DOHH2 (cell line): ENCODE measurements at regions not wholly inside any gene's neighbourhood (a gene's known extent, or its start where the extent isn't known, plus 50 kb on each side); places are given as distances from the start of the nearest gene placed in this dataset.
A peak's percentile ranks its signal among the peaks of the same experiment; 100 is the strongest.

Source experiments
- H3F3A ChIP-seq: fragments of 200-600 bp; sonication (generic), shearing (Covaris generic); 2 replicates; pipeline ENCODE4 v1.6.0; 2016; ENCODE audit warnings: antibody characterized with exemption, mild to moderate bottlenecking; ENCODE audit not compliant: control insufficient read depth, insufficient read depth
- H3K27ac ChIP-seq: fragments of 200-600 bp; sonication (generic); 2 replicates; pipeline ENCODE4 v1.5.1; 2014; ENCODE audit warnings: low read depth, mild to moderate bottlenecking, low read length, moderate library complexity
- H3K27me3 ChIP-seq: fragments of 200-600 bp; sonication (generic); 2 replicates; pipeline ENCODE4 v1.6.1; 2014; ENCODE audit warnings: mild to moderate bottlenecking, low read length, mixed read lengths; ENCODE audit not compliant: control insufficient read depth
- H3K36me3 ChIP-seq: fragments of 200-600 bp; sonication (generic); 2 replicates; pipeline ENCODE4 v1.6.1; 2014; ENCODE audit warnings: mild to moderate bottlenecking, low read length, moderate library complexity, mixed read lengths; ENCODE audit not compliant: control insufficient read depth
- H3K4me1 ChIP-seq: fragments of 200-600 bp; sonication (generic); 2 replicates; pipeline ENCODE4 v1.6.1; 2014; ENCODE audit warnings: mild to moderate bottlenecking, low read length, mixed read lengths; ENCODE audit not compliant: control insufficient read depth
- H3K4me2 ChIP-seq: fragments of 200-600 bp; sonication (generic); 2 replicates; pipeline ENCODE4 v1.6.0; 2014; ENCODE audit warnings: mild to moderate bottlenecking, low read length, moderate library complexity
- H3K4me3 ChIP-seq: fragments of 200-600 bp; sonication (generic); 2 replicates; pipeline ENCODE4 v1.5.1; 2014; ENCODE audit warnings: mild to moderate bottlenecking, low read length, mixed read lengths
- H3K79me2 ChIP-seq: fragments of 200-600 bp; sonication (generic); 2 replicates; pipeline ENCODE4 v1.6.1; 2014; ENCODE audit warnings: mild to moderate bottlenecking, low read length, mixed read lengths; ENCODE audit not compliant: control insufficient read depth
- H3K9me2 ChIP-seq: fragments of 200-600 bp; sonication (generic); replicated peaks from 2 replicates; pipeline ENCODE4 v1.6.1; 2014; ENCODE audit warnings: mild to moderate bottlenecking, low read length, mixed read lengths; ENCODE audit not compliant: control insufficient read depth
- H3K9me3 ChIP-seq: fragments of 200-600 bp; sonication (generic); 2 replicates; pipeline ENCODE4 v1.6.1; 2014; ENCODE audit warnings: antibody characterized with exemption, low read length, mixed read lengths; ENCODE audit not compliant: control insufficient read depth, insufficient read depth
- H4K20me1 ChIP-seq: fragments of 200-600 bp; sonication (generic); 2 replicates; pipeline ENCODE4 v1.6.0; 2014; ENCODE audit warnings: low read depth, mild to moderate bottlenecking, antibody characterized with exemption, low read length, moderate library complexity; ENCODE audit not compliant: control insufficient read depth, insufficient read depth
- EZH2phosphoT487 ChIP-seq: fragments of 200-600 bp; sonication (generic); IDR thresholded peaks from 2 replicates; pipeline ENCODE4 v1.6.1; 2017; ENCODE audit warnings: borderline replicate concordance, mild to moderate bottlenecking, antibody characterized with exemption, low read length, moderate library complexity, mixed read lengths
- TF ChIP-seq, protein P1 (sequence below): fragments of 200-600 bp; sonication (generic); IDR thresholded peaks from one replicate; pipeline ENCODE4 v1.5.1; 2014; ENCODE audit warnings: antibody characterized with exemption, mild to moderate bottlenecking, low read depth, low read length; ENCODE audit not compliant: poor library complexity, severe bottlenecking

DNA sequence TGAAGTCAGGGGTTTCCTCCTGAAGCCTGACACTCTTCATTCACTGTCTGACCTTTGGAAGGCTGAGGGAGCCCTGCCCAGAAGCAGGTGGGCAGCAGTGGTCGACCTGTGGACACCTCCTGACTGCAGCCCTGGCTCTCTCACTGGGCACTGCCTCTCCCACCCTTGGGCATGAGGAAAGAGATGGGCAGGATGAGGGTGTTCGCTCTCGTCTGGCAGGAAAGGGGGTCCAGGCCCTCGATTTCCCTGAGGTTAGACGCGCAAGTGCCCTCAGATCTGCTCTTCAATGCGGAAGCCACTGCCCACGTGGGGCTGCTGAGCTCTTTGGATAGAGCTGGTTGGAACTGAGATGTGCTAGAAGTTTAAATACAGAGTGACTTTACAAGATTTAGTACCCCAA lies 171.9 kb downstream of the AHSP start:
- Histone ChIP-seq H3K27ac (no peak overlapping the region), H3K9me2 (no peaks in the 10 kb centered on the region), H3K36me3 (peaks cover 23% of the 10 kb centered on the region), H3K4me1 (peaks cover 26% of the 10 kb centered on the region), H3K9me3 (no peaks in the 10 kb centered on the region), H3K79me2 (peaks cover 25% of the 10 kb centered on the region), H4K20me1 (0 out of 2 replicates have a peak, but pooled peaks cover 5% of the 10 kb centered on the region), H3K4me2 (no peak overlapping the region), H3K4me3 (no peak overlapping the region), H3K27me3 (no peaks in the 10 kb centered on the region), H3F3A (no peaks in the 10 kb centered on the region)
- TF ChIP-seq EZH2phosphoT487, result no peak
- TF ChIP-seq, protein P1, sequence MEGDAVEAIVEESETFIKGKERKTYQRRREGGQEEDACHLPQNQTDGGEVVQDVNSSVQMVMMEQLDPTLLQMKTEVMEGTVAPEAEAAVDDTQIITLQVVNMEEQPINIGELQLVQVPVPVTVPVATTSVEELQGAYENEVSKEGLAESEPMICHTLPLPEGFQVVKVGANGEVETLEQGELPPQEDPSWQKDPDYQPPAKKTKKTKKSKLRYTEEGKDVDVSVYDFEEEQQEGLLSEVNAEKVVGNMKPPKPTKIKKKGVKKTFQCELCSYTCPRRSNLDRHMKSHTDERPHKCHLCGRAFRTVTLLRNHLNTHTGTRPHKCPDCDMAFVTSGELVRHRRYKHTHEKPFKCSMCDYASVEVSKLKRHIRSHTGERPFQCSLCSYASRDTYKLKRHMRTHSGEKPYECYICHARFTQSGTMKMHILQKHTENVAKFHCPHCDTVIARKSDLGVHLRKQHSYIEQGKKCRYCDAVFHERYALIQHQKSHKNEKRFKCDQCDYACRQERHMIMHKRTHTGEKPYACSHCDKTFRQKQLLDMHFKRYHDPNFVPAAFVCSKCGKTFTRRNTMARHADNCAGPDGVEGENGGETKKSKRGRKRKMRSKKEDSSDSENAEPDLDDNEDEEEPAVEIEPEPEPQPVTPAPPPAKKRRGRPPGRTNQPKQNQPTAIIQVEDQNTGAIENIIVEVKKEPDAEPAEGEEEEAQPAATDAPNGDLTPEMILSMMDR, result no peak

DNA sequence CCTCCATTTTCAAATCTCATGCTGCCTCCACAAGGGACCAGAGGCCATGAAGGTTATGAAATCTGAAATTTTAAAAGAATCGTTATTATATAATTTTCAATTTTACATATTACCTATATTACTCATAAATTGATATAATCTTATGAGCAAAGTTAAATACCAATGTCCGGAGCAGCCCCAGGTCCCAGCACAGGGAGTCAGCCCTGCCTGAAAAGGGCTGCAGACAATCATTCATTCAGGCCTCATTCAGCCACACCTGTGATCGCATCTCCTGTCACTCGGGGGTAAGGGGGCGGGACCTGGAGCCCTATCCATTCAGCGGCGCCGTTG lies 172.5 kb downstream of the AHSP start:
- Histone ChIP-seq H3K9me2 (no peaks in the 10 kb centered on the region), H3K27me3 (no peaks in the 10 kb centered on the region), H3K79me2 (peaks cover 25% of the 10 kb centered on the region), H3K27ac (no peak overlapping the region), H3K4me3 (peak overlapping the region; percentile 77), H3F3A (no peaks in the 10 kb centered on the region), H3K4me1 (peaks cover 25% of the 10 kb centered on the region), H3K36me3 (peaks cover 28% of the 10 kb centered on the region), H3K9me3 (no peaks in the 10 kb centered on the region), H3K4me2 (peak overlapping the region; percentile 64), H4K20me1 (0 out of 2 replicates have a peak, but pooled peaks cover 5% of the 10 kb centered on the region)
- TF ChIP-seq EZH2phosphoT487, result no peak
- TF ChIP-seq, protein P1, result no peak

DNA sequence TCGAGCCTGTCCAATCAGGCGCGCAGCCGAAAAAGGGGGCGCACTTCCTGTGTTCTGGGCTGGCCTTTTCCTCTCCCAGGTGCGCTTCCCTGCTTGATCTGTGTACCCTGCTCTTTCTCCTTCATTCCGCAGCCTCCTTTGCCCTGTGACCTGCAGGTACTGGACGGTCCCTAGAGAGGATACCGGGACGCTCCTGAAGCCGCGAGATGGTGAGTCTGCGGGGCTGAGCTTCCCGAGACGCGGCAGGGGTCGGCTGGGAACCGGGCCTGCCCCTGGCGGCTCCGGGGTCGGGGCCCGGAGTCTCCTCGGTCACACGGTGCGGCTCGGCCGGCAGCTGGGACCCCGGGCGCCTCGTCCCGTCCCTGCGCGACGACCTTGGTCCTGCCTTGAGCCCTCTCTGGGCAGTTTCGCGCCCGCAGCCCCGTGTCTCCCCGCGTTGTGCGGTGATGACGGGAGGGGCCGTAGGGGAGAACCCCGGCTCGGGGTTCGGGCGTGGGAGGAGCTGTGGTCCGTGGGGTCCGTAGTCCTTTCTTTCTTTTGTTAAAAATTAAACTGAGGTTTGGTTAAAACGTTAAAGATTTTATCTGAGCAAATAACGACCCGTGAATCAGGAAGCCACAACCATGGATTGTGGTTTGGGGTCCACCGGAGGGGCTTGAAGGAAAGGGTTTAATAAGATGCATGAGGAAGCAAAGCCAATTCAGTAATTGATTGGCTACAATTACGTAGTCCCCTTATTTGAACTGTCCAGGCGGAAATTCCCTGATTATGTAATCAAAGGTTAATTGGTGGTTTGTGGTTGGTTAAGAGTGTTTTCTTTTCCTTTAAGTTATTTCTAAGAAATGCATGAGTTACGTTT lies 172.8 kb upstream of the ZNF267 start:
- H3K27me3 ChIP-seq, result no peaks in the 10 kb centered on the region
- H3K79me2 ChIP-seq, result peaks cover 25% of the 10 kb centered on the region
- H3K27ac ChIP-seq, result no peak overlapping the region
- H3K4me2 ChIP-seq, result peak overlapping the region; percentile 64
- no peaks in the 10 kb centered on the region for H3K9me3 ChIP-seq
- peaks cover 19% of the 10 kb centered on the region for H3K4me1 ChIP-seq
- TF ChIP-seq, protein P1, result peak; percentile 17
- TF ChIP-seq EZH2phosphoT487, result no peak
- H3K36me3 ChIP-seq, result peaks cover 34% of the 10 kb centered on the region
- no peaks in the 10 kb centered on the region for H3K9me2 ChIP-seq
- 0 out of 2 replicates have a peak, but pooled peaks cover 5% of the 10 kb centered on the region for H4K20me1 ChIP-seq
- H3K4me3 ChIP-seq, result peak overlapping the region; percentile 77
- no peaks in the 10 kb centered on the region for H3F3A ChIP-seq
